Spleen (tissue), 11 donors: ENCODE measurements at regions not wholly inside any gene's neighbourhood (a gene's known extent, or its start where the extent isn't known, plus 50 kb on each side); places are given as distances from the start of the nearest gene placed in this dataset.

Experiments used
- DNase-seq: peaks from one replicate; pipeline ENCODE4 v3.0.0-alpha.2; 2020
- H3K27ac ChIP-seq, 8 donors: fragments of 200-600 bp; sonication (generic) in 7 of 8; 1 replicate in 4 of 8; 2 replicates in 4 of 8; pipeline versions ENCODE4 v1.5.0 to v1.8.0; 2016 to 2021; ENCODE audit warnings: inconsistent platforms in 4 of 8, mild to moderate bottlenecking in 4 of 8, moderate library complexity in 1 of 8
- H3K27me3 ChIP-seq, 7 donors: fragments of 200-600 bp; sonication (generic) in 6 of 7; replicated peaks in 1 of 7; 1 replicate in 4 of 7; 2 replicates in 3 of 7; pipeline versions ENCODE4 v1.5.0 to v1.8.0; 2016 to 2021; ENCODE audit warnings: inconsistent platforms in 3 of 7, mild to moderate bottlenecking in 1 of 7
- H3K36me3 ChIP-seq, 6 donors: fragments of 200-600 bp; sonication (generic) in 5 of 6; 1 replicate in 4 of 6; 2 replicates in 2 of 6; pipeline versions ENCODE4 v1.5.0 to v1.8.0; 2016 to 2021; ENCODE audit warnings: inconsistent platforms in 2 of 6
- H3K4me1 ChIP-seq, 6 donors: fragments of 200-600 bp; sonication (generic) in 5 of 6; 1 replicate in 3 of 6; 2 replicates in 3 of 6; pipeline versions ENCODE4 v1.5.0 to v1.8.0; 2016 to 2021; ENCODE audit warnings: inconsistent platforms in 3 of 6
- H3K4me3 ChIP-seq, 8 donors: fragments of 200-600 bp; sonication (generic) in 7 of 8; 1 replicate in 4 of 8; 2 replicates in 4 of 8; pipeline versions ENCODE4 v1.5.0 to v1.8.0; 2016 to 2021; ENCODE audit warnings: inconsistent platforms in 4 of 8, mild to moderate bottlenecking in 4 of 8, moderate library complexity in 2 of 8
- H3K9me3 ChIP-seq, 8 donors: fragments of 200-600 bp; sonication (generic) in 7 of 8; 1 replicate in 4 of 8; 2 replicates in 4 of 8; pipeline versions ENCODE4 v1.5.0 to v1.8.0; 2016 to 2021; ENCODE audit warnings: inconsistent platforms in 4 of 8
- CTCF ChIP-seq, 11 experiments: fragments of 200-600 bp in 7 of 11; fragments of 450-650 bp in 4 of 11; sonication (generic) in 4 of 11; IDR thresholded peaks in 8 of 11; conservative IDR thresholded peaks in 3 of 11; 1 replicate in 7 of 11; 2 replicates in 4 of 11; pipeline versions ENCODE4 v1.4.0 to v1.8.0; 2016 to 2021; ENCODE audit warnings: antibody characterized with exemption in 11 of 11, inconsistent platforms in 4 of 11, mild to moderate bottlenecking in 1 of 11
- POLR2A ChIP-seq, 3 donors: fragments of 450-650 bp; IDR thresholded peaks; one replicate each; pipeline ENCODE4 v1.5.1; 2017; ENCODE audit warnings: antibody characterized with exemption in 3 of 3, mild to moderate bottlenecking in 1 of 3
- POLR2AphosphoS5 ChIP-seq, 3 donors: sonication (generic); formaldehyde crosslinking; IDR thresholded peaks; one replicate each; pipeline ENCODE4 v1.5.1; 2017; ENCODE audit warnings: antibody characterized with exemption in 3 of 3
- WGBS, 5 donors: extraction: QIAGEN DNeasy Blood & Tissue Kit in 3 of 5; methylation state at CpG; one replicate each; pipeline versions ENCODE4 v1.1.5 to v1.1.7; 2013 to 2018; 5-methylcytosine and 5-hydroxymethylcytosine counted together
- intact Hi-C: fragments of 100-400 bp; cut with DNase I; formaldehyde crosslinking; loops from one replicate; pipeline ENCODE4 v1.15.0; 2023; ENCODE audit warnings: low total_unique reads
- donor health status: healthy with polysubstance abuse.
- donor health status: DM: no; HTN: no; CAD: no; lungs with moderate emphysema.
- donor health status: DM: no; HTN: no; CAD: no.
- donor health status: Bipolar disorder and iron deficiency.
- donor health status: healthy.
- donor health status: DM: no; HTN: no; CAD: no.
- donor health status: DM: yes; HTN: yes; CAD: no.

GRCh38 chr16:8184854-8185253, 405.5 kb downstream of the TMEM114 start:
- no peak overlapping the region for H3K4me3 ChIP-seq
- no peaks in the 10 kb centered on the region for H3K4me1 ChIP-seq
- H3K9me3 ChIP-seq = peaks cover 0 to 10% (median 4%) of the 10 kb centered on the region in 8 donors
- no peak for DNase-seq
- no peak overlapping the region for H3K27ac ChIP-seq
- no peaks in the 10 kb centered on the region for H3K27me3 ChIP-seq
- intact Hi-C loops = no loop called here
- TF ChIP-seq POLR2AphosphoS5 (IDR thresholded peaks at IDR 0.05) (no peak), CTCF (IDR thresholded peaks at IDR 0.05 in 8 of 11, conservative IDR thresholded peaks at IDR 0.05 in 3 of 11) (no peak), POLR2A (IDR thresholded peaks at IDR 0.05) (no peak)
- no peaks in the 10 kb centered on the region for H3K36me3 ChIP-seq
- 69 to 92% (median 86%) methylated on average over 1 of the region's 1 CpG for WGBS, 5 donors

GRCh38 chr16:8183176-8184099, 406.9 kb downstream of the TMEM114 start:
- TF ChIP-seq POLR2AphosphoS5 (IDR thresholded peaks at IDR 0.05) = no peak
- TF ChIP-seq POLR2A (IDR thresholded peaks at IDR 0.05) = no peak
- TF ChIP-seq CTCF (IDR thresholded peaks at IDR 0.05 in 8 of 11, conservative IDR thresholded peaks at IDR 0.05 in 3 of 11) = no peak

GRCh38 chr16:8182761-8183160, 407.6 kb downstream of the TMEM114 start:
- TF ChIP-seq POLR2AphosphoS5 (IDR thresholded peaks at IDR 0.05) = no peak
- no peak for TF ChIP-seq CTCF (IDR thresholded peaks at IDR 0.05 in 8 of 11, conservative IDR thresholded peaks at IDR 0.05 in 3 of 11)
- TF ChIP-seq POLR2A (IDR thresholded peaks at IDR 0.05) = no peak
- no peak overlapping the region for H3K27ac ChIP-seq
- H3K36me3 ChIP-seq = no peaks in the 10 kb centered on the region
- H3K4me3 ChIP-seq = no peak overlapping the region
- H3K4me1 ChIP-seq = no peaks in the 10 kb centered on the region
- peaks cover 0 to 10% (median 3%) of the 10 kb centered on the region in 8 donors for H3K9me3 ChIP-seq
- DNase-seq = no peak
- intact Hi-C loops = no loop called here
- WGBS, 5 donors = 17 to 34% (median 24%) methylated on average over 7 of the region's 7 CpGs
- no peaks in the 10 kb centered on the region for H3K27me3 ChIP-seq

More at GRCh38 chr16:8183176-8184099, 406.9 kb downstream of the TMEM114 start:
- Histone ChIP-seq H3K27ac (no peak overlapping the region), H3K4me3 (no peak overlapping the region), H3K36me3 (no peaks in the 10 kb centered on the region), H3K27me3 (no peaks in the 10 kb centered on the region), H3K9me3 (peaks cover 0 to 10% (median 3%) of the 10 kb centered on the region in 8 donors), H3K4me1 (no peaks in the 10 kb centered on the region)
- no peak for DNase-seq
- intact Hi-C loops = no loop called here
- WGBS, 5 donors = 43 to 74% (median 50%) methylated on average over 11 of the region's 11 CpGs

GRCh38 chr16:8179615-8180014, 410.7 kb downstream of the TMEM114 start:
- Histone ChIP-seq H3K27ac (no peak overlapping the region), H3K4me3 (no peak overlapping the region), H3K9me3 (peaks cover 0 to 8% (median 1%) of the 10 kb centered on the region in 8 donors), H3K4me1 (no peaks in the 10 kb centered on the region), H3K27me3 (no peaks in the 10 kb centered on the region), H3K36me3 (no peaks in the 10 kb centered on the region)
- TF ChIP-seq POLR2A (IDR thresholded peaks at IDR 0.05) (no peak), CTCF (IDR thresholded peaks at IDR 0.05 in 8 of 11, conservative IDR thresholded peaks at IDR 0.05 in 3 of 11) (no peak), POLR2AphosphoS5 (IDR thresholded peaks at IDR 0.05) (no peak)
- WGBS, 5 donors = 34 to 41% (median 39%) methylated on average over 5 of the region's 5 CpGs
- DNase-seq = no peak
- intact Hi-C loops = no loop called here
